ENCODE measurements at regions not wholly inside any gene's neighbourhood (a gene's known extent, or its start where the extent isn't known, plus 50 kb on each side); places are given as distances from the start of the nearest gene placed in this dataset.
A peak's percentile ranks its signal among the peaks of the same experiment; 100 is the strongest.

DNA sequence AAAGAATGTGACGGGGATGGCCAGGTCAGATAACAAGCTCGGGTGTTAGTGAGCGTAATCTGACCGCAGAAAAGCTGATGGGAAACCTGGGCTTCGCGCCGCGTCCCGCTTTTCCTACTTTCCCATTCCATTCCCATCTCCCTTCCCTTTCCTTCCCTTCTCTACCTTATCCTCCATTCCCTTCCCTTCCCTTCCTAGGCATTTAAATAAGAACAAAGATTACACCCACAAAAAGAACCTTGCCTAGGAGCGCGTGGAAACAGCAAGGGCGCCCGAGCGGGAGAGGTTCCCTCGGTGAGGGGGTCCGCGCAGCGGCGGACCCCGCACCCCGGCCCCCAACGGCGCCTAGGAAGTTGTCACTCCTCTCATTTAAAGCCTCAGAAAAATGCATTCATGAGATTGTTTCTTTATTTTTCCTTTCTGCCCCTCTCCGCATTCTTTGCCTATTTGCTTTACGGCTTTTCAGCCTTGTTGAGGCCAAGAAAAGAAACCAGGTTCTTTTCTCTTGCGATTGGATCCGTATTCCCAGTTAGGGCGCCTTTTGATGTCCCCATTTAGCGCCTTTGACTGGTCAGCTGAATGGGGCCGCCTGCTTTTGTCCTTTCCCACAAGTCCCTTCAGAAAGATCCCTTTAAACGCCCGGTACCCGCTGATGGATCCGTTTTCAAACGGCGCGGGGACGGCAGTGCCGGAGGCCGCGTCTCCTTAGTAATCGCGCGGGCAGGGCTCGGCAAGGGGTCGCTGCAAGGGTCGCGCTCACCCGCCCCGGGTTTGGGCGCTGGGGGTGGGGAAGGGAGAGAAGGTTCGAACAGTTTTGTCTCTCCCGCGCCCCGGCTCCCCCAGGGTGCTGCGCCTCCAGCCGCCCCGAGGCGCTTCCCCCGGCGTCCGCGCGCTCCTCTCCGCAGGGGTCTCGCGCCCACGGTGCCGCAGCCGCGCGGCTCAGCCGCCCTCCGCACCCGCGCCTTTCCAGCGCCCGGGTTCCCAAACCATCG is 54.1 kb upstream of the TMEM33 start:
- no peak overlapping the region for H3K27ac ChIP-seq
- peaks cover 4 to 35% (median 22%) of the 10 kb centered on the region in 12 donors for H3K4me1 ChIP-seq
- H3K36me3 ChIP-seq = no peaks in the 10 kb centered on the region
- TF ChIP-seq, protein P1, sequence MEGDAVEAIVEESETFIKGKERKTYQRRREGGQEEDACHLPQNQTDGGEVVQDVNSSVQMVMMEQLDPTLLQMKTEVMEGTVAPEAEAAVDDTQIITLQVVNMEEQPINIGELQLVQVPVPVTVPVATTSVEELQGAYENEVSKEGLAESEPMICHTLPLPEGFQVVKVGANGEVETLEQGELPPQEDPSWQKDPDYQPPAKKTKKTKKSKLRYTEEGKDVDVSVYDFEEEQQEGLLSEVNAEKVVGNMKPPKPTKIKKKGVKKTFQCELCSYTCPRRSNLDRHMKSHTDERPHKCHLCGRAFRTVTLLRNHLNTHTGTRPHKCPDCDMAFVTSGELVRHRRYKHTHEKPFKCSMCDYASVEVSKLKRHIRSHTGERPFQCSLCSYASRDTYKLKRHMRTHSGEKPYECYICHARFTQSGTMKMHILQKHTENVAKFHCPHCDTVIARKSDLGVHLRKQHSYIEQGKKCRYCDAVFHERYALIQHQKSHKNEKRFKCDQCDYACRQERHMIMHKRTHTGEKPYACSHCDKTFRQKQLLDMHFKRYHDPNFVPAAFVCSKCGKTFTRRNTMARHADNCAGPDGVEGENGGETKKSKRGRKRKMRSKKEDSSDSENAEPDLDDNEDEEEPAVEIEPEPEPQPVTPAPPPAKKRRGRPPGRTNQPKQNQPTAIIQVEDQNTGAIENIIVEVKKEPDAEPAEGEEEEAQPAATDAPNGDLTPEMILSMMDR (IDR thresholded peaks at IDR 0.05) = no peak
- TF ChIP-seq POLR2A (IDR thresholded peaks at IDR 0.05) = no peak
- ATAC-seq (no peak), DNase-seq (no peak)
- H3K27me3 ChIP-seq = peaks cover 34 to 86% (median 71%) of the 10 kb centered on the region in 9 donors
- 1 to 2% (median 2%) methylated on average over 74 to 79 of the region's 79 CpGs for WGBS, 4 donors
- H3K9me3 ChIP-seq = no peaks in the 10 kb centered on the region
- peak overlapping the region; percentile 10 to 53 (median 40) for H3K4me3 ChIP-seq
- intact Hi-C loops (cut with DNase I) = loop anchor here in 8 of 10 donors (2.0 to 10.0 kb wide), 5 partner anchors 188 to 626 kb away; partner anchors contain the start of gene UCHL1 (in 2 of the 8)

DNA sequence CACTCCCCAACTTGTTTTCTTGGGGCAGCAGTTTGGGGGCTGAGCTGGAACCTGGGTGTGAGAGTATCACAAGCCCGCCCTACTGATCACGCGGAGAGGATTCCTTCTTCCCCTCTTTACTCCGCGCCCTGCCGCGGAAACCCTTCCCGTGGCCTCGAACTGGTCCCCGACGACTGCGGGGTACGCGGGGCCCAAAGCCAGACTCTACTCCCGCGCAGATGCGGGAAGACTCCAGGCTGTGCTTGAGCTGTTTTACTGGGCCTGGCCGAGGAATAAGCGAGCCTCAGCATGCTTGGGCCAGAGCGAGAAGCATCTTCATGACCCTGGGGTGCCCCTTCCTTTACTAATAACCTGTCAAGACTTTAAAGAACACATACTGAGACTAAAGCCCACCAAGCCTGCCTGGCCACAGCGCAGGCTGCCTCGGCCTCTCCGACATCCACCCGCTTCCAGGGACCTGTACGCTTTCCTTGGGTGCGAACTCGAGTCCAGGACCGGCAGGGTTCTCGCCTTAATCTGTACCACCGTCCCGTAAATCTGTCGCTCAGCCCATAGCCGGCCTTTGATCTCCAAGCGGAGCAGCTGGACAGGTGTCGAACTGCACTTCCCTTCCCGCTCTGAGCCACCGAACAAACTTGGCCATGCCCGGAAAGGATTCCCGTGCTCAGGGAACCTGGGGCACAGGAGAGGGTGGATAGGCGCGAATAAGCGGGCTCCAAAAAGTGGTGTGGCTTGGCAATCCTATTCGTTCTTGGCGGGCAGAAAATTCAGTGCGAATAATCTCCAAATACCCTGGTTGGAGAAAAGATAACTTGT is 55.0 kb upstream of the TMEM33 start:
- no peak for ATAC-seq
- H3K36me3 ChIP-seq = no peaks in the 10 kb centered on the region
- H3K9me3 ChIP-seq = no peaks in the 10 kb centered on the region
- 5 to 10% (median 7%) methylated on average over 39 to 45 of the region's 45 CpGs for WGBS, 4 donors
- peaks cover 4 to 35% (median 22%) of the 10 kb centered on the region in 12 donors for H3K4me1 ChIP-seq
- H3K4me3 ChIP-seq = peak overlapping the region in 1 of 12 donors; percentile 39
- intact Hi-C loops (cut with DNase I) = loop anchor here in 8 of 10 donors (2.0 to 10.0 kb wide), 5 partner anchors 187 to 625 kb away; partner anchors contain the start of gene UCHL1 (in 2 of the 8)
- no peak for DNase-seq
- no peak for TF ChIP-seq POLR2A (IDR thresholded peaks at IDR 0.05)
- TF ChIP-seq, protein P1 (IDR thresholded peaks at IDR 0.05) = no peak
- H3K27me3 ChIP-seq = peaks cover 37 to 88% (median 75%) of the 10 kb centered on the region in 9 donors
- no peak overlapping the region for H3K27ac ChIP-seq

DNA sequence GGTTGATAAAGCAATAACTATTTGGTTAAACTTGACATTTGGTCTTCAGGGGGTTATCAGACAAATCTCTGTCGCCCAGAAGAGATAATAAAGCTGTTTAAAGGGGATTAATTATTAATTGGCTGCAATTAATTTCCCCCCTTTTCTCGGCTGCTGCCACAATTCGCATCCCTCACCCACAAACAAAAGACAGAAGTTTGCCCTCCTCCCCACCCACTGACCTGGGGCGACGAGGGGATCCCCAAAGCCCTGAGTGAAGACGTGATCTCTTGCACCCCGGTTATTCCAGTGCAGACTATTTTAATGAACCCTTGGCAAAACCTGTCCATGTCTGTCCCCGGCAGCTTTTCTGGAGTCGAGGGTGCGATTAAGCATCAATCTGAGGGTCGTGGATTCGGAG is 55.7 kb upstream of the TMEM33 start:
- 6 to 14% (median 12%) methylated on average over 12 of the region's 12 CpGs for WGBS, 4 donors
- Histone ChIP-seq H3K27ac (no peak overlapping the region), H3K4me3 (no peak overlapping the region), H3K36me3 (no peaks in the 10 kb centered on the region), H3K9me3 (no peaks in the 10 kb centered on the region), H3K4me1 (peaks cover 4 to 35% (median 22%) of the 10 kb centered on the region in 12 donors), H3K27me3 (peaks cover 38 to 93% (median 82%) of the 10 kb centered on the region in 9 donors)
- TF ChIP-seq POLR2A (IDR thresholded peaks at IDR 0.05) = no peak
- TF ChIP-seq, protein P1 (IDR thresholded peaks at IDR 0.05) = no peak
- ATAC-seq (no peak), DNase-seq (no peak)
- intact Hi-C loops (cut with DNase I) = loop anchor here in 1 of 10 donors (5.0 kb wide), 1 partner anchor 602 kb away; no protein-coding TSS in a partner anchor
